ENCODE measurements at regions not wholly inside any gene's neighbourhood (a gene's known extent, or its start where the extent isn't known, plus 50 kb on each side); places are given as distances from the start of the nearest gene placed in this dataset.

GRCh38 chr9:73916016-73916673 lies 581.0 kb upstream of the RORB start:
- no peak; the same call in 1 of the 2 replicates for TF ChIP-seq CTCF (IDR thresholded peaks at IDR 0.05; ENCODE audit: low read length)
- no peak for TF ChIP-seq EZH2 (IDR thresholded peaks at IDR 0.05; ENCODE audit: borderline replicate concordance, low read length)
